ENCODE measurements at regions not wholly inside any gene's neighbourhood (a gene's known extent, or its start where the extent isn't known, plus 50 kb on each side); places are given as distances from the start of the nearest gene placed in this dataset.
A peak's percentile ranks its signal among the peaks of the same experiment; 100 is the strongest.

DNA sequence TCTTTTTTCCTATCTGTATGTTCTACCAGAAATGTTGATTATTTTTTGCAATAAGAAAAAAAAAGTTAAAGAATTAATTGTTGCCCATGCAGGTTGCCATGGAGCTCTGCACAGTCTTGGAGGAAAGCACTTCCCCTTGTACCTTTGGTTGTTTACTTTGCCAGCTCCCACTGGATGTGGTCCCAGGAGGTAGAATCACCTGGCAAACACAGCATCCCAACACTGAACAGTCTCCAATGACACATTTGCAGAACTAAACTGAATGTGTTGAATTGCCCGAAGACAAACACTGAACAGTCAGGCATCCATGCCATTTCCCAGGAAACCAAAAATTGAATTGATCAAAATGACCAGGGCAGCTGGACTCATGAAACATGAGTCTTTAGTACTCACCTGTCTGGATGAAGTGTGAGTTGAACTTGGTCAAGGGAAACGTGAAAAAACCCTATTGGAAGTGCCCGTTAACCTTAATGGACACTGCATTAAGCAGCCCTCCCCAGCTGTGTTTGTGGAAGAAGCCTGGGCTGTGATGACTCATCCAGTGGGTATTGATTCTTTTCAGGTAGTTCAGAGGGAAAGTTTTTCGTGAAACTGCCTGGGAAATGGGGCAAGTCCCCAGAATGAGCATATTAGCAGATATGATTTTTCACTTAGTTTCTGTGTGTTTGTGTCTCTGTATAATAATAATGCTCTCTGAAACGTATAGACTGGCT, 284.7 kb upstream of the STT3B start:
- H3K4me3 ChIP-seq (replicated peaks in 1 of 2; ENCODE audit: low read depth in 2 of 2, low read length in 2 of 2): no peak overlapping the region
- peak in 1 of 2 donors; percentile 31 for DNase-seq (ENCODE audit: low read depth in 2 of 2)
- TF ChIP-seq, protein P1, sequence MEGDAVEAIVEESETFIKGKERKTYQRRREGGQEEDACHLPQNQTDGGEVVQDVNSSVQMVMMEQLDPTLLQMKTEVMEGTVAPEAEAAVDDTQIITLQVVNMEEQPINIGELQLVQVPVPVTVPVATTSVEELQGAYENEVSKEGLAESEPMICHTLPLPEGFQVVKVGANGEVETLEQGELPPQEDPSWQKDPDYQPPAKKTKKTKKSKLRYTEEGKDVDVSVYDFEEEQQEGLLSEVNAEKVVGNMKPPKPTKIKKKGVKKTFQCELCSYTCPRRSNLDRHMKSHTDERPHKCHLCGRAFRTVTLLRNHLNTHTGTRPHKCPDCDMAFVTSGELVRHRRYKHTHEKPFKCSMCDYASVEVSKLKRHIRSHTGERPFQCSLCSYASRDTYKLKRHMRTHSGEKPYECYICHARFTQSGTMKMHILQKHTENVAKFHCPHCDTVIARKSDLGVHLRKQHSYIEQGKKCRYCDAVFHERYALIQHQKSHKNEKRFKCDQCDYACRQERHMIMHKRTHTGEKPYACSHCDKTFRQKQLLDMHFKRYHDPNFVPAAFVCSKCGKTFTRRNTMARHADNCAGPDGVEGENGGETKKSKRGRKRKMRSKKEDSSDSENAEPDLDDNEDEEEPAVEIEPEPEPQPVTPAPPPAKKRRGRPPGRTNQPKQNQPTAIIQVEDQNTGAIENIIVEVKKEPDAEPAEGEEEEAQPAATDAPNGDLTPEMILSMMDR (IDR thresholded peaks at IDR 0.05; ENCODE audit: low read depth, low read length): no peak

- TF ChIP-seq, protein P1 (IDR thresholded peaks at IDR 0.05; ENCODE audit: low read depth, low read length): no peak
- DNase-seq (ENCODE audit: low read depth in 2 of 2): no peak
These were observed 284.1 kb upstream of the STT3B start for GRCh38 chr3:31248563-31248992.

DNA sequence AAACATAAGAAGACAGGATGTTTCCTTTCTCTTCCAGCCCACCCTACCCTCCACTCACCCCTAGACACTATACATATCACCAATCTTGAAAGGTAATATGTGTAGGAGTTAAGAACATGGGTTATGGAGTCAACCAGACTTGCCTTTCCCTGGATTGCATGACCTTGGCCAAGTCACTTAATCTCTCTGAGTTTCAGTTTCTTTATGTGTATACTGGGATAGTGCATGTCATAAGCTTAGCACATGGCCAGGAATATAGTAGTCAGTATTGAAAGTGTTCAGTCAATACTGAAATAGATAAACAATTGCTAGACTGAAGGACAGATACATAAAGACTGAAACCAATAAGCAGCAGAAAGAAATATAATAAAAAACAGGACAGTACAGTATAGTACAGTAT, 283.2 kb upstream of the STT3B start:
- DNase-seq (ENCODE audit: low read depth in 2 of 2): no peak
- H3K4me3 ChIP-seq (replicated peaks in 1 of 2; ENCODE audit: low read depth in 2 of 2, low read length in 2 of 2): no peak overlapping the region
- TF ChIP-seq, protein P1 (IDR thresholded peaks at IDR 0.05; ENCODE audit: low read depth, low read length): no peak

More at GRCh38 chr3:31248563-31248992, 284.1 kb upstream of the STT3B start:
- no peak overlapping the region for H3K4me3 ChIP-seq (replicated peaks in 1 of 2; ENCODE audit: low read depth in 2 of 2, low read length in 2 of 2)

- DNase-seq (ENCODE audit: low read depth in 2 of 2): peak; percentile 14 to 52
- TF ChIP-seq, protein P1 (IDR thresholded peaks at IDR 0.05; ENCODE audit: low read depth, low read length): no peak
- H3K4me3 ChIP-seq (replicated peaks in 1 of 2; ENCODE audit: low read depth in 2 of 2, low read length in 2 of 2): no peak overlapping the region
These were observed 282.5 kb upstream of the STT3B start for GRCh38 chr3:31250116-31250777.

GRCh38 chr3:31251083-31251482, 281.6 kb upstream of the STT3B start:
- H3K4me3 ChIP-seq (replicated peaks in 1 of 2; ENCODE audit: low read depth in 2 of 2, low read length in 2 of 2): no peak overlapping the region
- DNase-seq (ENCODE audit: low read depth in 2 of 2): no peak
- TF ChIP-seq, protein P1 (IDR thresholded peaks at IDR 0.05; ENCODE audit: low read depth, low read length): no peak

GRCh38 chr3:31252216-31253185, 280.2 kb upstream of the STT3B start:
- TF ChIP-seq, protein P1 (IDR thresholded peaks at IDR 0.05; ENCODE audit: low read depth, low read length): no peak
- H3K4me3 ChIP-seq (replicated peaks in 1 of 2; ENCODE audit: low read depth in 2 of 2, low read length in 2 of 2): no peak overlapping the region
- no peak for DNase-seq (ENCODE audit: low read depth in 2 of 2)

Data from cardiac fibroblast (primary cell).